ENCODE measurements at regions not wholly inside any gene's neighbourhood (a gene's known extent, or its start where the extent isn't known, plus 50 kb on each side); places are given as distances from the start of the nearest gene placed in this dataset.

- ChIA-PET POLR2A (no interaction called here), CTCF (interaction anchor here (1.5 kb wide), 1 partner anchor 45 kb away, joined by 4 read pairs; no protein-coding TSS in a partner anchor)
- TF ChIP-seq CTCF (IDR thresholded peaks at IDR 0.05; ENCODE audit: low read depth, low read length) = no peak
- no peak overlapping the region for H3K27ac ChIP-seq (ENCODE audit: low read depth, low read length)
- no peak overlapping the region for H3K4me3 ChIP-seq (ENCODE audit: low read depth, low read length)
- H3K27me3 ChIP-seq (ENCODE audit: control insufficient read depth, insufficient read depth, low read length) = no peaks in the 10 kb centered on the region
- no peak for DNase-seq (ENCODE audit: low read depth, low spot score)
- no peaks in the 10 kb centered on the region for H3K9me3 ChIP-seq (ENCODE audit: control insufficient read depth, insufficient read depth, low read length)
Observed at GRCh38 chr1:201665036-201665435, 126.1 kb downstream of the NAV1 start.

DNA sequence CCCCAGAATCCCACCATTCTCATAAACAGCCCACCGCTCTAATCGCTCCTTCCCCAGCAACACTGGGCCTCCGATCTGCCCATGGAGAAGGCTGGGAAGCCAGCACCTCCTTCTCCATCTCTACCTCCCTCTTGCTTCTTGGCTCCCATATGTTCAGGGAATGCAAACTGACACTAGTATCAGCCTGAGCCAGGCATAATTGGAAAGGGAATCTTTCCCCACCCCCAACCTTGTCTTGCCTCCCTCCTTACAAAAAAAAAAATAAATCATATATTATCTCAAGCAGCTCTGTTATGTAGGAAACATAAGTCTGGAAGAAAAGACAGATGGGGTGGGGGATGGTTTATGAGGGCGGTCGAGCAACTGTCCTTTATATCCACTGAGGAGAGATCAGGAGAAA, 127.2 kb downstream of the NAV1 start:
- ChIA-PET POLR2A (no interaction called here), CTCF (interaction anchor here (1.5 kb wide), 1 partner anchor 43 kb away, joined by 4 read pairs; no protein-coding TSS in a partner anchor)
- no peak for TF ChIP-seq CTCF (IDR thresholded peaks at IDR 0.05; ENCODE audit: low read depth, low read length)
- no peaks in the 10 kb centered on the region for H3K9me3 ChIP-seq (ENCODE audit: control insufficient read depth, insufficient read depth, low read length)
- no peak overlapping the region for H3K4me3 ChIP-seq (ENCODE audit: low read depth, low read length)
- no peak for DNase-seq (ENCODE audit: low read depth, low spot score)
- no peak overlapping the region for H3K27ac ChIP-seq (ENCODE audit: low read depth, low read length)
- H3K27me3 ChIP-seq (ENCODE audit: control insufficient read depth, insufficient read depth, low read length) = no peaks in the 10 kb centered on the region

DNA sequence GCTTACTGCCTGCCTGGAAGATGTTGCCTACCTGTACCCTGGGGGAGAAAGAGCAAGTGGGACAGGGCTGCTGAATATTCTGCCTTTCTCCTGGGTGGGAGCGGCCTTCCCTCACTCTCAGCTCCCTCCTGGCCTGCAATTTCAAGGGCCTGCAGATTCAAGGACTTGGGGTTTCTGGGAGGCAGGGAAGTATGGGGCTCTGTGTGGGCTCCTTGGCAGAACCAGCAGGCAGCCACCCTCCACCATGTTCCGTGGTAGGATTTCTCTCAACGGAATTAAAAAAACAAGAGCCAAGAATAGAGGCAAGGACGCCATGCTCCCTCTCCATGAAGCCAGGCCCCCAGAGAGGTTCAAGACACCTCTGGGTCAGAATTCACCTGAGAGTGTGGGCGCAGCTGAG, 127.7 kb downstream of the NAV1 start:
- DNase-seq (ENCODE audit: low read depth, low spot score) = no peak
- H3K9me3 ChIP-seq (ENCODE audit: control insufficient read depth, insufficient read depth, low read length) = no peaks in the 10 kb centered on the region
- no peaks in the 10 kb centered on the region for H3K27me3 ChIP-seq (ENCODE audit: control insufficient read depth, insufficient read depth, low read length)
- H3K27ac ChIP-seq (ENCODE audit: low read depth, low read length) = no peak overlapping the region
- ChIA-PET CTCF (interaction anchor here (1.5 kb wide), 1 partner anchor 43 kb away, joined by 4 read pairs; no protein-coding TSS in a partner anchor), POLR2A (no interaction called here)
- H3K4me3 ChIP-seq (ENCODE audit: low read depth, low read length) = no peak overlapping the region
- TF ChIP-seq CTCF (IDR thresholded peaks at IDR 0.05; ENCODE audit: low read depth, low read length) = no peak

DNA sequence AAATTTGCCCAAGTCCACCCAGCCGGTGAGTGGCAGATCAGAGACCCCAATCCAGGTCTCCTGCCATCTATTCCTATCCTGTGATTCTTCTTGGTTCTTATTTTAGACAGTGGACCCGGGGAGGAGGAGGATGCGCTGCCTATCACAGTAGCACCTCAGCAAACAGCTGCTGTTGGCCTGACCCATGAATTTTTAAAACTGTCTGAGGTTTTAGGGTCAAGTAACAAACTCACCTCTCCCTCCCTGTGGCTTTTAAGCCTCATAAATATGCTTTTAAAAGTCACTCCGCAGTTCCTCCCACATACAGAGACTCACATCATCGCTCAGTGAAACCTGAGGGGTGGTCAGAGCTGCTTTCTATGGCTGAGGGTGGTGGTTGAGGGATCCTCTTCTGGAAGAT, 128.6 kb downstream of the NAV1 start:
- CTCF ChIA-PET = no interaction called here
- no peaks in the 10 kb centered on the region for H3K9me3 ChIP-seq (ENCODE audit: control insufficient read depth, insufficient read depth, low read length)
- no peaks in the 10 kb centered on the region for H3K27me3 ChIP-seq (ENCODE audit: control insufficient read depth, insufficient read depth, low read length)
- POLR2A ChIA-PET = no interaction called here
- TF ChIP-seq CTCF (IDR thresholded peaks at IDR 0.05; ENCODE audit: low read depth, low read length) = no peak
- H3K27ac ChIP-seq (ENCODE audit: low read depth, low read length) = no peak overlapping the region
- H3K4me3 ChIP-seq (ENCODE audit: low read depth, low read length) = no peak overlapping the region
- DNase-seq (ENCODE audit: low read depth, low spot score) = no peak

DNA sequence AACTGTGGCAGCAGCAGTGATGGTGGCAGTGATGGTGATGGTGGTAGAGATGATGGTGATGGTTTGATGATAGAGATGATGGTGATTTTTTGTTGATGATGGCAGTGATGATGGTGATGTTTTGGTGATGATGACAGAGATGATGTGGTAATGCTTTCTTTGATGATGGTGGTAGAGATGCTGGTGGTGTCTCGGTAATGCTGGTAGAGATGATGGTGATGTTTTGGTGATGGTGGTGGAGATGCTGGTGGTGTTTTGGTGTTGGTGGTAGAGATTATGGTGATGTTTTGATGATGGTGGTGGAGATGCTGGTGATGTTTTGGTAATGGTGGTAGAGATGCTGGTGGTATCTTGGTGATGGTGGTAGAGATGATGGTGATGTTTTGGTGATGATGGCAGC, 131.6 kb downstream of the NAV1 start:
- H3K27me3 ChIP-seq (ENCODE audit: control insufficient read depth, insufficient read depth, low read length) = no peaks in the 10 kb centered on the region
- no peaks in the 10 kb centered on the region for H3K9me3 ChIP-seq (ENCODE audit: control insufficient read depth, insufficient read depth, low read length)
- ChIA-PET POLR2A (no interaction called here), CTCF (interaction anchor here (1.0 to 1.1 kb wide), 2 partner anchors 26 to 122 kb away, joined by 3 read pairs; no protein-coding TSS in a partner anchor)
- no peak for DNase-seq (ENCODE audit: low read depth, low spot score)
- no peak for TF ChIP-seq CTCF (IDR thresholded peaks at IDR 0.05; ENCODE audit: low read depth, low read length)
- no peak overlapping the region for H3K4me3 ChIP-seq (ENCODE audit: low read depth, low read length)
- H3K27ac ChIP-seq (ENCODE audit: low read depth, low read length) = no peak overlapping the region
